ENCODE measurements at regions not wholly inside any gene's neighbourhood (a gene's known extent, or its start where the extent isn't known, plus 50 kb on each side); places are given as distances from the start of the nearest gene placed in this dataset.

DNA sequence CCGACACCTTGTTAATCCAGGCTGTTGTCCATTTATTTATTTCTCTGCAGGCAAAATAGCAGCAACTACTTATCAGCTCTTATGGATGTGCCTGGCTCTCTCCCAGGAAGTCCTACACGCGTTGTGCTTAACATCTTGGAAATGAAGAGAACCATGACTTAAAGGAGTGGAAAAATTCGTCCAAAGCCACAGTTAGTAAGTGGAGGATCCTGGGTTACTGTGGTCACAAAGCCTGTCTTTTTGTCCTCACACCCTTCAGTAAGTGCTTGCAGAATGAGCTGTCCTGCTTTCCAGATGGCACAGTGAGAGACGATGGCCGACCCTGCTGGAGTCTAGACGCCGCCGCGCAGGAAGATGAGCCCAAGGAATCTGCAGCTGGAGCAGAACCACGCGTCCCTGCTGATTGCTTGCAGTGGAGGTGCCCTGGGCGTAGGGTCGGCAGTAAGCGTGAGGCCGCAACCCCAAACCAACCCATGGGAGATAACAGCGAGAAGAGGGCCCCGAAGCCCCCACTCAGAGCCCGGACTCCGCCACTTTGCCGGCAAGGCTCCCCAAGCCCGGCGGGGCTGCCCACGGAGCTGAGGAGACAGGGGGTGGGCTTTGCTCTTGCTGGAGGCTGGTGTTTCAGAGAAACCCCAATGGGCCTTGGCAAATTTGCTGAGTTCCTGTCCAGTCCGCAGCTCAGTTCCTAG lies 178.6 kb downstream of the CXCL12 start:
- TF ChIP-seq, protein P1, sequence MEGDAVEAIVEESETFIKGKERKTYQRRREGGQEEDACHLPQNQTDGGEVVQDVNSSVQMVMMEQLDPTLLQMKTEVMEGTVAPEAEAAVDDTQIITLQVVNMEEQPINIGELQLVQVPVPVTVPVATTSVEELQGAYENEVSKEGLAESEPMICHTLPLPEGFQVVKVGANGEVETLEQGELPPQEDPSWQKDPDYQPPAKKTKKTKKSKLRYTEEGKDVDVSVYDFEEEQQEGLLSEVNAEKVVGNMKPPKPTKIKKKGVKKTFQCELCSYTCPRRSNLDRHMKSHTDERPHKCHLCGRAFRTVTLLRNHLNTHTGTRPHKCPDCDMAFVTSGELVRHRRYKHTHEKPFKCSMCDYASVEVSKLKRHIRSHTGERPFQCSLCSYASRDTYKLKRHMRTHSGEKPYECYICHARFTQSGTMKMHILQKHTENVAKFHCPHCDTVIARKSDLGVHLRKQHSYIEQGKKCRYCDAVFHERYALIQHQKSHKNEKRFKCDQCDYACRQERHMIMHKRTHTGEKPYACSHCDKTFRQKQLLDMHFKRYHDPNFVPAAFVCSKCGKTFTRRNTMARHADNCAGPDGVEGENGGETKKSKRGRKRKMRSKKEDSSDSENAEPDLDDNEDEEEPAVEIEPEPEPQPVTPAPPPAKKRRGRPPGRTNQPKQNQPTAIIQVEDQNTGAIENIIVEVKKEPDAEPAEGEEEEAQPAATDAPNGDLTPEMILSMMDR (IDR thresholded peaks at IDR 0.05) = no peak
- TF ChIP-seq POLR2A (IDR thresholded peaks at IDR 0.05) = no peak
